H9 (cell line): ENCODE measurements at regions not wholly inside any gene's neighbourhood (a gene's known extent, or its start where the extent isn't known, plus 50 kb on each side); places are given as distances from the start of the nearest gene placed in this dataset.

Experiments
- DNase-seq: peaks from one replicate; pipeline ENCODE4 v3.0.0-alpha.2; 2017
- H2AFZ ChIP-seq: one replicate; pipeline ENCODE4 v1.6.1; 2013; ENCODE audit warnings: mild to moderate bottlenecking, low read length, control low read depth, moderate library complexity
- H2AK5ac ChIP-seq: 2 replicates; pipeline ENCODE4 v1.6.1; 2013; ENCODE audit warnings: low read length, control low read depth, mixed read lengths; ENCODE audit not compliant: insufficient read length
- H2BK120ac ChIP-seq: one replicate; pipeline ENCODE4 v1.6.1; 2013; ENCODE audit warnings: low read depth, mild to moderate bottlenecking, low read length, control low read depth, inconsistent platforms; ENCODE audit not compliant: poor library complexity, severe bottlenecking
- H2BK12ac ChIP-seq: 2 replicates; pipeline ENCODE4 v1.6.1; 2013; ENCODE audit warnings: low read length, control low read depth, mixed read lengths, low read depth; ENCODE audit not compliant: insufficient read length
- H2BK15ac ChIP-seq: 2 replicates; pipeline ENCODE4 v1.6.1; 2013; ENCODE audit warnings: low read depth, low read length, control low read depth
- H2BK20ac ChIP-seq: one replicate; pipeline ENCODE4 v1.6.1; 2013; ENCODE audit warnings: low read depth, mild to moderate bottlenecking, low read length, control low read depth, inconsistent platforms; ENCODE audit not compliant: poor library complexity, severe bottlenecking
- H2BK5ac ChIP-seq: 2 replicates; pipeline ENCODE4 v1.6.1; 2013; ENCODE audit warnings: low read length, control low read depth, mixed read lengths; ENCODE audit not compliant: insufficient read length
- H3K14ac ChIP-seq: 2 replicates; pipeline ENCODE4 v1.6.1; 2013; ENCODE audit warnings: low read length, control low read depth; ENCODE audit not compliant: insufficient read depth
- H3K18ac ChIP-seq: 2 replicates; pipeline ENCODE4 v1.6.1; 2013; ENCODE audit warnings: low read depth, mild to moderate bottlenecking, mixed read lengths, low read length, control low read depth; ENCODE audit not compliant: insufficient read length
- H3K23ac ChIP-seq: 2 replicates; pipeline ENCODE4 v1.6.1; 2013; ENCODE audit warnings: low read length, control low read depth, mixed read lengths, low read depth; ENCODE audit not compliant: insufficient read length
- H3K23me2 ChIP-seq: 2 replicates; pipeline ENCODE4 v1.6.1; 2013; ENCODE audit warnings: low read depth, mild to moderate bottlenecking, mixed read lengths, low read length, control low read depth; ENCODE audit not compliant: insufficient read length, poor library complexity, severe bottlenecking
- H3K27ac ChIP-seq: 2 replicates; pipeline ENCODE4 v1.5.1; 2013; ENCODE audit warnings: low read length, control low read depth, mixed read lengths, low read depth; ENCODE audit not compliant: insufficient read length
- H3K27me3 ChIP-seq: 2 replicates; pipeline ENCODE4 v1.6.1; 2013; ENCODE audit warnings: low read length, control low read depth, inconsistent platforms; ENCODE audit not compliant: insufficient read depth
- H3K4ac ChIP-seq: 2 replicates; pipeline ENCODE4 v1.6.1; 2013; ENCODE audit warnings: low read depth, mild to moderate bottlenecking, control low read depth, inconsistent platforms, low read length, moderate library complexity
- H3K4me1 ChIP-seq: 2 replicates; pipeline ENCODE4 v1.6.1; 2013; ENCODE audit warnings: low read length, control low read depth, inconsistent platforms; ENCODE audit not compliant: insufficient read depth
- H3K4me2 ChIP-seq: 2 replicates; pipeline ENCODE4 v1.6.1; 2013; ENCODE audit warnings: low read length, control low read depth, mixed read lengths; ENCODE audit not compliant: insufficient read length, insufficient read depth
- H3K56ac ChIP-seq: 2 replicates; pipeline ENCODE4 v1.6.1; 2013; ENCODE audit warnings: low read depth, mild to moderate bottlenecking, mixed read lengths, low read length, control low read depth; ENCODE audit not compliant: insufficient read length
- H3K79me1 ChIP-seq: 2 replicates; pipeline ENCODE4 v1.6.1; 2013; ENCODE audit warnings: low read depth, mild to moderate bottlenecking, moderate library complexity, low read length, control low read depth, inconsistent platforms; ENCODE audit not compliant: insufficient read depth, poor library complexity, severe bottlenecking
- H3K79me2 ChIP-seq: 2 replicates; pipeline ENCODE4 v1.6.1; 2013; ENCODE audit warnings: low read length, control low read depth, inconsistent platforms; ENCODE audit not compliant: insufficient read depth
- H3K9ac ChIP-seq: 2 replicates; pipeline ENCODE4 v1.6.1; 2013; ENCODE audit warnings: low read length, control low read depth, mixed read lengths; ENCODE audit not compliant: insufficient read length; ENCODE audit errors: extremely low read depth
- H3K9me3 ChIP-seq: one replicate; pipeline ENCODE4 v1.6.1; 2013; ENCODE audit warnings: low read depth, low read length, inconsistent platforms; ENCODE audit not compliant: control insufficient read depth
- H3T11ph ChIP-seq: one replicate; pipeline ENCODE4 v1.6.1; 2013; ENCODE audit warnings: mild to moderate bottlenecking, low read length, control low read depth, inconsistent platforms
- H4K20me1 ChIP-seq: one replicate; pipeline ENCODE4 v1.6.1; 2013; ENCODE audit not compliant: control insufficient read depth, insufficient read length, insufficient read depth
- H4K5ac ChIP-seq: 2 replicates; pipeline ENCODE4 v1.6.1; 2013; ENCODE audit warnings: low read depth, mild to moderate bottlenecking, mixed read lengths, low read length, control low read depth; ENCODE audit not compliant: insufficient read length
- H4K8ac ChIP-seq: replicated peaks from 2 replicates; pipeline ENCODE4 v1.6.1; 2013; ENCODE audit warnings: low read length, control low read depth, mixed read lengths, low read depth; ENCODE audit not compliant: insufficient read length
- H4K91ac ChIP-seq: 2 replicates; pipeline ENCODE4 v1.6.1; 2013; ENCODE audit warnings: low read depth, mild to moderate bottlenecking, moderate library complexity, mixed read lengths, low read length, control low read depth; ENCODE audit not compliant: insufficient read length
- H3K27ac Mint-ChIP-seq, 3 experiments: 2 replicates in 2 of 3; 3 replicates in 1 of 3; pipeline ENCODE4 v1.8.0; 2020 to 2021; ENCODE audit warnings: mixed read lengths in 3 of 3, mild to moderate bottlenecking in 1 of 3, moderate library complexity in 1 of 3
- H3K27me3 Mint-ChIP-seq: 2 replicates; pipeline ENCODE4 v1.8.0; 2021; ENCODE audit warnings: low read depth, mild to moderate bottlenecking, moderate library complexity, mixed read lengths
- H3K36me3 Mint-ChIP-seq, 3 experiments: 2 replicates in 2 of 3; 3 replicates in 1 of 3; pipeline ENCODE4 v1.8.0; 2020 to 2021; ENCODE audit warnings: low read depth in 3 of 3, mixed read lengths in 3 of 3; ENCODE audit not compliant: insufficient read depth in 1 of 3
- H3K4me1 Mint-ChIP-seq, 2 experiments: 2 replicates each; pipeline ENCODE4 v1.8.0; 2020; ENCODE audit warnings: mixed read lengths in 2 of 2
- H3K4me3 Mint-ChIP-seq, 2 experiments: 2 replicates in 1 of 2; 3 replicates in 1 of 2; pipeline ENCODE4 v1.8.0; 2020 to 2021; ENCODE audit warnings: mild to moderate bottlenecking in 2 of 2, mixed read lengths in 2 of 2, moderate library complexity in 1 of 2
- H3K9me3 Mint-ChIP-seq, 2 experiments: 2 replicates in 1 of 2; 3 replicates in 1 of 2; pipeline ENCODE4 v1.8.0; 2020; ENCODE audit warnings: mild to moderate bottlenecking in 2 of 2, mixed read lengths in 2 of 2, moderate library complexity in 1 of 2
- WGBS: extraction: QIAGEN DNeasy Blood & Tissue Kit; methylation state at CpG from one replicate; pipeline ENCODE4 v1.1.7; 2013; ENCODE audit warnings: missing lambda C conversion rate, low lambda C conversion rate, mixed read lengths; ENCODE audit not compliant: insufficient read length; ENCODE audit errors: extremely low coverage; 5-methylcytosine and 5-hydroxymethylcytosine counted together
- TF ChIP-seq, protein P1 (sequence below): fragments of 200-600 bp; sonication (generic); conservative IDR thresholded peaks from 3 replicates; pipeline ENCODE4 v1.8.0; 2021; ENCODE audit warnings: antibody characterized with exemption, mild to moderate bottlenecking

DNA sequence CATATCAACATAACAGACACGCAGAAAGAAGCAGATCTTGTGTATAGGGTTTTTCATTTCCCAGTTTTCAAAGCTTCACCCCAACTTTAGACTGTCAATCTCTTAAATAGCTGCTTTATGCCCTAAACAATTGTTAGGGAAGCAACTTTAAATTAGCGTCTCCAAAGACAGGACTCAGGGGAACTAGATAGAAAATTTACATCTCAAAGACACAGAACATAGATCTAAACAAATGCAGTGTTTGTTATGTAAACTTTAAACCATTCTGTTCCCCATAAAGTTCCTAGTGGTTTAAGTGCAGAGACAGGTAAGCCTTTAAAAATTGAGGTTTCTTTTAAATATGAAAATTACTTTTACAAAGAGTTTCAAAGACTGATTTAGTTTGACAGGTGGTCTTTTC is 379.2 kb upstream of the GHITM start:
- Histone ChIP-seq H4K91ac (no peak overlapping the region), H2BK15ac (no peak overlapping the region), H3K23me2 (no peaks in the 10 kb centered on the region), H2AK5ac (no peak overlapping the region), H3K79me2 (no peaks in the 10 kb centered on the region), H3K4me1 (peaks cover 4% of the 10 kb centered on the region; the same call in 1 of the 2 replicates), H3K27me3 (peaks cover 18% of the 10 kb centered on the region), H3K18ac (no peak overlapping the region), H2AFZ (no peak overlapping the region), H4K20me1 (no peaks in the 10 kb centered on the region), H3K9ac (no peak overlapping the region), H3K4ac (no peak overlapping the region), H4K8ac (no peak overlapping the region), H2BK12ac (no peak overlapping the region), H3K4me2 (no peak overlapping the region), H2BK20ac (no peak overlapping the region), H3K79me1 (no peaks in the 10 kb centered on the region), H3K14ac (no peak overlapping the region), H2BK5ac (no peak overlapping the region), H3K9me3 (no peaks in the 10 kb centered on the region), H2BK120ac (no peak overlapping the region), H3T11ph (no peak overlapping the region), H3K27ac (no peak overlapping the region), H3K56ac (no peak overlapping the region), H3K23ac (no peak overlapping the region), H4K5ac (no peak overlapping the region)
- Mint-ChIP-seq H3K9me3 (peaks cover 9 to 11% of the 10 kb centered on the region in 2 experiments), H3K27ac (no peak overlapping the region), H3K4me3 (no peak overlapping the region), H3K4me1 (peaks cover 28 to 32% of the 10 kb centered on the region in 2 experiments), H3K36me3 (no peaks in the 10 kb centered on the region), H3K27me3 (peaks cover 91% of the 10 kb centered on the region)
- no peak for DNase-seq
- TF ChIP-seq, protein P1, sequence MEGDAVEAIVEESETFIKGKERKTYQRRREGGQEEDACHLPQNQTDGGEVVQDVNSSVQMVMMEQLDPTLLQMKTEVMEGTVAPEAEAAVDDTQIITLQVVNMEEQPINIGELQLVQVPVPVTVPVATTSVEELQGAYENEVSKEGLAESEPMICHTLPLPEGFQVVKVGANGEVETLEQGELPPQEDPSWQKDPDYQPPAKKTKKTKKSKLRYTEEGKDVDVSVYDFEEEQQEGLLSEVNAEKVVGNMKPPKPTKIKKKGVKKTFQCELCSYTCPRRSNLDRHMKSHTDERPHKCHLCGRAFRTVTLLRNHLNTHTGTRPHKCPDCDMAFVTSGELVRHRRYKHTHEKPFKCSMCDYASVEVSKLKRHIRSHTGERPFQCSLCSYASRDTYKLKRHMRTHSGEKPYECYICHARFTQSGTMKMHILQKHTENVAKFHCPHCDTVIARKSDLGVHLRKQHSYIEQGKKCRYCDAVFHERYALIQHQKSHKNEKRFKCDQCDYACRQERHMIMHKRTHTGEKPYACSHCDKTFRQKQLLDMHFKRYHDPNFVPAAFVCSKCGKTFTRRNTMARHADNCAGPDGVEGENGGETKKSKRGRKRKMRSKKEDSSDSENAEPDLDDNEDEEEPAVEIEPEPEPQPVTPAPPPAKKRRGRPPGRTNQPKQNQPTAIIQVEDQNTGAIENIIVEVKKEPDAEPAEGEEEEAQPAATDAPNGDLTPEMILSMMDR, result no peak
- WGBS, result no CpG with 5 or more reads among the region's 2 CpGs
